IgD-negative memory B cell (primary cell): ENCODE measurements at regions not wholly inside any gene's neighbourhood (a gene's known extent, or its start where the extent isn't known, plus 50 kb on each side); places are given as distances from the start of the nearest gene placed in this dataset.
"Not testable (repeated sequence)": the region's sequence is repeated elsewhere in the genome, so short reads cannot be mapped to it uniquely, and the experiment has no call there.

ENCODE experiments used
- H3K27ac Mint-ChIP-seq, 3 donors: one replicate each; pipeline ENCODE4 v1.8.0; 2020 to 2022; ENCODE audit warnings: mild to moderate bottlenecking in 3 of 3, mixed read lengths in 3 of 3, moderate library complexity in 1 of 3
- H3K27me3 Mint-ChIP-seq: one replicate; pipeline ENCODE4 v1.8.0; 2021; ENCODE audit warnings: mixed read lengths
- H3K36me3 Mint-ChIP-seq: one replicate; pipeline ENCODE4 v1.8.0; 2020; ENCODE audit warnings: mild to moderate bottlenecking, mixed read lengths
- H3K4me1 Mint-ChIP-seq, 3 donors: one replicate each; pipeline ENCODE4 v1.8.0; 2020 to 2022; ENCODE audit warnings: mixed read lengths in 3 of 3, mild to moderate bottlenecking in 1 of 3
- H3K4me3 Mint-ChIP-seq, 4 donors: one replicate each; pipeline ENCODE4 v1.8.0; 2020 to 2022; ENCODE audit warnings: mild to moderate bottlenecking in 4 of 4, mixed read lengths in 4 of 4, moderate library complexity in 3 of 4
- H3K9me3 Mint-ChIP-seq, 3 donors: one replicate each; pipeline ENCODE4 v1.8.0; 2020 to 2021; ENCODE audit warnings: mixed read lengths in 3 of 3, mild to moderate bottlenecking in 1 of 3

DNA sequence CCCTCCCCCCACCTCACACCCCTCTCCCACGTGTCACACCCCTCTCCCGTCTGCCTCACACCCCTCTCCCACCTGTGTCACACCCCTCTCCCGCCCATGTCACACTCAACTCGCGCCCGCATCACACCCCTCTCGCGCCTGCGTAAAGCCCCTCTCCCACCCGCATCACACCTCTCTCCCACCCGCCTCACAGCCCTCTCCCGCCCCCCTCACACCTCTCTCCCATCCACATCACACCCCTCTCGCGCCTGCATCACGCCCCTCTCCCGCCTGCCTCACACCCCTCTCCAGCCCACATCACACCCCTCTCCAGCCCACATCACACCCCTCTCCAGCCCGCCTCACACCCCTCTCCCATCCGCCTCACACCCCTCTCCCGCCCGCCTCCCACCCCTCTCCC, 173.5 kb upstream of the FOXD4L5 start:
- Mint-ChIP-seq H3K9me3 (peaks cover 3 to 8% (median 5%) of the 10 kb centered on the region in 3 donors), H3K4me3 (no peak overlapping the region), H3K4me1 (peaks cover 0 to 1% (median 0%) of the 10 kb centered on the region in 3 donors), H3K27ac (no peak overlapping the region), H3K27me3 (no peaks in the 10 kb centered on the region), H3K36me3 (no peaks in the 10 kb centered on the region)

DNA sequence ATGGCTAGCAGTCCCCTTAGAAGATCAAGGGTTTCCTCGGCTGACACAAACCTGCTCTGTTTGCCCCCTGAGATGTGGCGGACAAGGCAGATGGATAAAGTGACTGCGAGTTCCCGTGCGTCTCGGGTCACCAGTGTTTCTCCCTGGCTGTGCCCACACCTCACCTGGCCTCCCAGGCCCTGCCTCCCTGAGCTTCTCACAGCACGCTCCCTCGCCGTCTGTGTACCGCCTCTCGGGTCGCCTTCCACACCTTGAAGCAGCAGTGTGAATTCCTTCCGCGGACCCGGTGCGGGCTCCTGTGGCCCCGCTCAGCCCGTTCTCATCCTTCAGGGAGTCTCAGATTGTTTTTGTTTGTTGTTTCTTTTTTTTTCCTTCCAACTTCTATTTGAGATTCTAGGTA, 172.0 kb upstream of the FOXD4L5 start:
- not testable (repeated sequence) for H3K4me1 Mint-ChIP-seq, H3K36me3 Mint-ChIP-seq, H3K27ac Mint-ChIP-seq, H3K9me3 Mint-ChIP-seq, H3K27me3 Mint-ChIP-seq, H3K4me3 Mint-ChIP-seq

GRCh38 chr9:65455751-65456647, 171.0 kb upstream of the FOXD4L5 start:
- not testable (repeated sequence) for H3K9me3 Mint-ChIP-seq, H3K27ac Mint-ChIP-seq, H3K4me3 Mint-ChIP-seq, H3K27me3 Mint-ChIP-seq, H3K4me1 Mint-ChIP-seq, H3K36me3 Mint-ChIP-seq

DNA sequence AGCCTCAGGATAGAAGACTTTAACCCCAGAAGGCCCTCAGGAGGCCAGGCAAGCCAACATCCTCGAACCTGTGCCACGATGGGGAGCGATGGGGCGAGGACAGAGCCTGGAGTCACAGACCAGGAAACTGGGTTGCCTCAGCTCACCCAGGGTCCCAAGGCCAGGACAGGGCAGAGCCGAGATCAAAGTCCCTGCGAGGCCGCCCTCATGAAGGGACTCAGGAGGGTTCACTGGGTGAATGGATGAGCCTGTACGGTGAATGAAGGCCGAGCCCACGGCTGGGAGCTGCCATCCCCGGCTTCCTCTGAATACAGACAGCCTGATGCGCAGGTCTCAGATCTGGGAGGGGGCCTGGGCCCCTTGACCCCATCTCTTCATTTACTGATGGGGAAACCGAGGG, 170.1 kb upstream of the FOXD4L5 start:
- not testable (repeated sequence) for H3K36me3 Mint-ChIP-seq, H3K27ac Mint-ChIP-seq, H3K9me3 Mint-ChIP-seq, H3K4me1 Mint-ChIP-seq, H3K4me3 Mint-ChIP-seq, H3K27me3 Mint-ChIP-seq

- not testable (repeated sequence) for H3K4me1 Mint-ChIP-seq, H3K27me3 Mint-ChIP-seq, H3K4me3 Mint-ChIP-seq, H3K9me3 Mint-ChIP-seq, H3K36me3 Mint-ChIP-seq, H3K27ac Mint-ChIP-seq
These were observed 169.7 kb upstream of the FOXD4L5 start for GRCh38 chr9:65454666-65455065.

- not testable (repeated sequence) for H3K27me3 Mint-ChIP-seq, H3K4me3 Mint-ChIP-seq, H3K27ac Mint-ChIP-seq, H3K9me3 Mint-ChIP-seq, H3K4me1 Mint-ChIP-seq, H3K36me3 Mint-ChIP-seq
These were observed 169.0 kb upstream of the FOXD4L5 start for GRCh38 chr9:65454034-65454433.

DNA sequence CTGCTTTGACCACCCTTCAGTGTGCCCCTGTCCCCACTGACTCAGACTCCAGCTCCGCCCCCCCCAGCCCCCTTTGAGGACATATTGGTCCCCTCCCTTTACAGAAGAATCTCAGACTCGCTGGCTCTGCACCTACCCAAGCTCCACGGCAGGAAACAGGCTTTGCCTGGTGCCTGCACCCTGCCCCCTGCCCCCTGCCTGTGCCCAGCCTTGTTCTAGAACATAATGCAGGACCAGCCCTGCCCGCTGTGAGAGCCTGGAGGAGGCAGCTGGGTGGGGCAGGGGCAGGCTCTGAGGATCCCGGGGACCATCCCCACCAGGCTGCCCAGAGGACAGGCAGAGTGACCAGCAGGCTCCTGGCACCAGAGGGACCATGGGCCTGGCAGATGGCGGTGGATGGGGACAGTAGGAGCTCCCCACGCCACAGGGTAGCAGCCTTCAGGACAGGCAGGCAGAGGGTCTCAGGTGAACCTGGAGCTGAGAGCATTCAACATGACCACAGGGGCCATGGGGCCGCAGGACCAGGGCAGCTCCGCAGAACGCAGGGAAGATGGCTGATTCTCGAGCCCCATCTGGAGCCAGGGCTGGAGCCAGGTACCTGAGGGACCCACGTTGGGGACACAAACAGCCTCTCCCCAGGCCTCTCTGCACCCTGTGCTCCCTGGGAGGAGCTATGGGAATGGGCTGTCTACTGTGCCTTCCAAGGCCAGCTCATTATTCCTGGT, 165.0 kb upstream of the FOXD4L5 start:
- not testable (repeated sequence) for H3K4me3 Mint-ChIP-seq, H3K27ac Mint-ChIP-seq, H3K27me3 Mint-ChIP-seq, H3K36me3 Mint-ChIP-seq, H3K4me1 Mint-ChIP-seq
- H3K9me3 Mint-ChIP-seq: peaks cover 0 to 11% (median 4%) of the 10 kb centered on the region in 3 donors

- H3K9me3 Mint-ChIP-seq: peaks cover 0 to 11% (median 4%) of the 10 kb centered on the region in 3 donors
- no peak overlapping the region for H3K27ac Mint-ChIP-seq
- no peak overlapping the region for H3K4me3 Mint-ChIP-seq
- no peaks in the 10 kb centered on the region for H3K4me1 Mint-ChIP-seq
- H3K27me3 Mint-ChIP-seq: no peaks in the 10 kb centered on the region
- no peaks in the 10 kb centered on the region for H3K36me3 Mint-ChIP-seq
These were observed 164.4 kb upstream of the FOXD4L5 start for GRCh38 chr9:65449423-65449822.

DNA sequence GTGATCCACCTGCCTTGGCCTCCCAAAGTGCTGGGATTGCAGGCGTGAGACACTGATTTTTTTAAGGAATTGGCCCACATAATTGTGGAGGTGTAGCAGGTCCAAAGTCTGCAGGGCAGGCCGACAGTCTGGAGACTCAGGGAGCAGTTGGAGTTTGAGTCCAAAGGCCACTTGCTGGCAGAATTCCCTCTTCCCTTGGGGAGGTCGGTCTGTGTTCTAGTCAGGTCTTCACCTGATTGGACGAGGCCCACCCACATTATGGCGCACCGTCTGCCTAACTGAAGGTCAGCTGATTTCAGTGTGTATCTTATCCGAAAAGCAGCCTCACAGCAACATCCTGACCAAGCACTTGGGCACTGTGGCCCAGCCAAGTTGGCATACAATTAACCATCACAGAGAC, 162.1 kb upstream of the FOXD4L5 start:
- H3K9me3 Mint-ChIP-seq, H3K4me3 Mint-ChIP-seq, H3K27ac Mint-ChIP-seq, H3K27me3 Mint-ChIP-seq, H3K36me3 Mint-ChIP-seq, H3K4me1 Mint-ChIP-seq: not testable (repeated sequence)

GRCh38 chr9:65445991-65446390, 161.0 kb upstream of the FOXD4L5 start:
- H3K27ac Mint-ChIP-seq, H3K36me3 Mint-ChIP-seq, H3K4me3 Mint-ChIP-seq, H3K4me1 Mint-ChIP-seq, H3K27me3 Mint-ChIP-seq, H3K9me3 Mint-ChIP-seq: not testable (repeated sequence)

DNA sequence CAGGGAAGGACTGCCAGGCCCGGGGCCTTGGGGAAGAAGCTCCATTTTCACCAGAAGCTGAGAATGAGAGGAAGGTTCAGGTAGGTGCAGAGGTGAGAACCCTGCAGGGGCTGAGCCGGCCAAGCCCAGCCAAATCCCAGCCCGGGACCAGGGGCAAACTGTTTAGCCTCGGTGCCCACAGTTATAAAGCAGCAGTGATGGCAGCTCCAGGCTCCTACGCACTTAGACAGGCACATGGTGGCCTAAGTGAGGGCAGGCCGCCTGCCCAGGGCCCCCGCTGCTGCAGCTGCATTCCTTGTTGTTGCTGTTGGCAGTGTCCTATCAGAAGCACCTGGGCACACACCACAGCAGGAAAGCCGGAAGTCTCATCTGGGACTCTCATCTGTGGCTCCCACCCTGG, 159.9 kb upstream of the FOXD4L5 start:
- Mint-ChIP-seq H3K4me1 (no peaks in the 10 kb centered on the region), H3K27me3 (no peaks in the 10 kb centered on the region), H3K27ac (no peak overlapping the region), H3K4me3 (no peak overlapping the region), H3K9me3 (peaks cover 3 to 8% (median 4%) of the 10 kb centered on the region in 3 donors), H3K36me3 (no peaks in the 10 kb centered on the region)

GRCh38 chr9:65442116-65442515, 157.1 kb upstream of the FOXD4L5 start:
- not testable (repeated sequence) for H3K4me3 Mint-ChIP-seq, H3K4me1 Mint-ChIP-seq, H3K36me3 Mint-ChIP-seq, H3K27me3 Mint-ChIP-seq, H3K27ac Mint-ChIP-seq
- H3K9me3 Mint-ChIP-seq: peaks cover 3 to 12% (median 7%) of the 10 kb centered on the region in 3 donors

- H3K4me1 Mint-ChIP-seq, H3K4me3 Mint-ChIP-seq, H3K36me3 Mint-ChIP-seq, H3K27ac Mint-ChIP-seq, H3K27me3 Mint-ChIP-seq: not testable (repeated sequence)
- H3K9me3 Mint-ChIP-seq: peaks cover 5 to 12% (median 7%) of the 10 kb centered on the region in 3 donors
These were observed 156.4 kb upstream of the FOXD4L5 start for GRCh38 chr9:65441324-65441920.

- Mint-ChIP-seq H3K9me3 (peaks cover 10 to 14% (median 11%) of the 10 kb centered on the region in 3 donors), H3K4me3 (no peak overlapping the region), H3K27ac (no peak overlapping the region), H3K27me3 (no peaks in the 10 kb centered on the region), H3K36me3 (no peaks in the 10 kb centered on the region), H3K4me1 (peaks cover 0 to 1% (median 0%) of the 10 kb centered on the region in 3 donors)
These were observed 152.7 kb upstream of the FOXD4L5 start for GRCh38 chr9:65437724-65438123.

- Mint-ChIP-seq H3K9me3 (peaks cover 14 to 22% (median 18%) of the 10 kb centered on the region in 3 donors), H3K27me3 (no peaks in the 10 kb centered on the region), H3K36me3 (no peaks in the 10 kb centered on the region), H3K4me3 (no peak overlapping the region), H3K4me1 (peaks cover 0 to 1% (median 0%) of the 10 kb centered on the region in 3 donors), H3K27ac (no peak overlapping the region)
These were observed 150.5 kb upstream of the FOXD4L5 start for GRCh38 chr9:65435464-65435863.
